SK-N-SH treated with all-trans-retinoic acid at 6 μM for 48 hours (cell line): ENCODE measurements at regions not wholly inside any gene's neighbourhood (a gene's known extent, or its start where the extent isn't known, plus 50 kb on each side); places are given as distances from the start of the nearest gene placed in this dataset.
"Not testable (repeated sequence)": the region's sequence is repeated elsewhere in the genome, so short reads cannot be mapped to it uniquely, and the experiment has no call there.

Experiments used
- ATAC-seq: fragments of 200-7000 bp; cut with Tn5 transposase; 3 replicates; pipeline ENCODE4 v1.9.1; 2020; ENCODE audit warnings: mild to moderate bottlenecking, moderate library complexity
- ARNTL ChIP-seq: fragments of 450-650 bp; formaldehyde crosslinking; IDR thresholded peaks from 2 replicates; pipeline ENCODE4 v1.5.0; 2020; ENCODE audit warnings: low read depth, mild to moderate bottlenecking, moderate library complexity, borderline replicate concordance
- BACH2 ChIP-seq: fragments of 250-450 bp; sonication (Bioruptor Pico); IDR thresholded peaks from 2 replicates; pipeline ENCODE4 v1.9.0; 2021; ENCODE audit warnings: mild to moderate bottlenecking, borderline replicate concordance
- CREB5 ChIP-seq: fragments of 250-450 bp; sonication (Bioruptor Pico); IDR thresholded peaks from 2 replicates; pipeline ENCODE4 v1.5.1; 2020; ENCODE audit warnings: low read depth, mild to moderate bottlenecking, moderate library complexity
- CSRNP3 ChIP-seq: fragments of 250-450 bp; sonication (Bioruptor Pico); IDR thresholded peaks from 2 replicates; pipeline ENCODE4 v1.5.1; 2021; ENCODE audit warnings: mild to moderate bottlenecking, moderate library complexity
- ESRRG ChIP-seq: fragments of 250-450 bp; sonication (Bioruptor Pico); IDR thresholded peaks from 2 replicates; pipeline ENCODE4 v1.6.1; 2021; ENCODE audit warnings: mild to moderate bottlenecking
- GLIS3 ChIP-seq: fragments of 250-450 bp; sonication (Bioruptor Pico); IDR thresholded peaks from 2 replicates; pipeline ENCODE4 v1.5.0; 2020; ENCODE audit warnings: mild to moderate bottlenecking, moderate library complexity
- ISL1 ChIP-seq: fragments of 250-450 bp; sonication (Bioruptor Pico); IDR thresholded peaks from 2 replicates; pipeline ENCODE4 v2.1.2; 2022; ENCODE audit warnings: mild to moderate bottlenecking, moderate library complexity
- OSR1 ChIP-seq: fragments of 250-450 bp; sonication (Bioruptor Pico); IDR thresholded peaks from 2 replicates; pipeline ENCODE4 v1.8.0; 2022; ENCODE audit warnings: moderate library complexity, mild to moderate bottlenecking, inconsistent platforms
- POU6F1 ChIP-seq: fragments of 250-450 bp; sonication (Bioruptor Pico); IDR thresholded peaks from 2 replicates; pipeline ENCODE4 v1.8.0; 2021; ENCODE audit warnings: low read depth, mild to moderate bottlenecking, moderate library complexity, borderline replicate concordance
- PPARA ChIP-seq: fragments of 250-450 bp; sonication (Bioruptor Pico); IDR thresholded peaks from 2 replicates; pipeline ENCODE4 v1.5.0; 2020; ENCODE audit warnings: mild to moderate bottlenecking, borderline replicate concordance
- RARB ChIP-seq: fragments of 250-450 bp; sonication (Bioruptor Pico); IDR thresholded peaks from 2 replicates; pipeline ENCODE4 v1.8.0; 2021; ENCODE audit warnings: mild to moderate bottlenecking, moderate library complexity
- SNAI2 ChIP-seq: fragments of 250-450 bp; sonication (Bioruptor Pico); IDR thresholded peaks from 2 replicates; pipeline ENCODE4 v1.5.0; 2020; ENCODE audit warnings: mild to moderate bottlenecking, moderate library complexity
- TCF4 ChIP-seq: fragments of 250-450 bp; sonication (Bioruptor Pico); IDR thresholded peaks from 2 replicates; pipeline ENCODE4 v1.8.0; 2021; ENCODE audit warnings: mild to moderate bottlenecking, moderate library complexity, borderline replicate concordance
- TOX ChIP-seq: fragments of 250-450 bp; sonication (Bioruptor Pico); IDR thresholded peaks from 2 replicates; pipeline ENCODE4 v1.8.0; 2021; ENCODE audit warnings: mild to moderate bottlenecking, moderate library complexity, borderline replicate concordance
- TSHZ2 ChIP-seq: fragments of 250-450 bp; sonication (Bioruptor Pico); IDR thresholded peaks from 2 replicates; pipeline ENCODE4 v1.5.0; 2020; ENCODE audit warnings: mild to moderate bottlenecking, moderate library complexity
- ZC3H10 ChIP-seq: fragments of 250-450 bp; sonication (Bioruptor Pico); IDR thresholded peaks from 2 replicates; pipeline ENCODE4 v1.5.1; 2021; ENCODE audit warnings: mild to moderate bottlenecking, moderate library complexity
- ZFP3 ChIP-seq: fragments of 250-450 bp; sonication (Bioruptor Pico); IDR thresholded peaks from 2 replicates; pipeline ENCODE4 v1.5.0; 2020; ENCODE audit warnings: mild to moderate bottlenecking, moderate library complexity
- ZFP30 ChIP-seq: fragments of 450-650 bp; formaldehyde crosslinking; IDR thresholded peaks from 2 replicates; pipeline ENCODE4 v1.5.0; 2022; ENCODE audit warnings: mild to moderate bottlenecking, moderate library complexity
- ZNF565 ChIP-seq: fragments of 450-650 bp; formaldehyde crosslinking; conservative IDR thresholded peaks from 2 replicates; pipeline ENCODE4 v1.5.0; 2020; ENCODE audit warnings: low read depth, mild to moderate bottlenecking, moderate library complexity
- ZNF70 ChIP-seq: fragments of 450-650 bp; formaldehyde crosslinking; IDR thresholded peaks from 2 replicates; pipeline ENCODE4 v1.5.0; 2020; ENCODE audit warnings: mild to moderate bottlenecking, moderate library complexity
- ZNF8 ChIP-seq: fragments of 450-650 bp; formaldehyde crosslinking; IDR thresholded peaks from 2 replicates; pipeline ENCODE4 v1.5.0; 2020; ENCODE audit warnings: mild to moderate bottlenecking, moderate library complexity

- TF ChIP-seq CSRNP3 (no peak), TCF4 (CRISPR knock-in tag) (no peak), POU6F1 (CRISPR knock-in tag) (no peak), ARNTL (CRISPR knock-in tag) (no peak), SNAI2 (CRISPR knock-in tag) (no peak), ZFP30 (no peak), RARB (CRISPR knock-in tag) (no peak), TSHZ2 (no peak), CREB5 (CRISPR knock-in tag) (no peak), ZC3H10 (CRISPR knock-in tag) (no peak), TOX (CRISPR knock-in tag) (no peak), PPARA (CRISPR knock-in tag) (no peak), OSR1 (no peak), ESRRG (CRISPR knock-in tag) (no peak)
- ATAC-seq: no peak
Observed at GRCh38 chr3:145489011-145489410, 672.0 kb downstream of the PLOD2 start.

GRCh38 chr3:145490088-145491048, 670.6 kb downstream of the PLOD2 start:
- TF ChIP-seq GLIS3 (CRISPR knock-in tag): no peak
- ATAC-seq: no peak

GRCh38 chr3:145492456-145492855, 668.5 kb downstream of the PLOD2 start:
- TF ChIP-seq CSRNP3 (no peak), ESRRG (CRISPR knock-in tag) (no peak), TOX (CRISPR knock-in tag) (no peak), CREB5 (CRISPR knock-in tag) (no peak), BACH2 (no peak), ISL1 (CRISPR knock-in tag) (no peak), RARB (CRISPR knock-in tag) (no peak), TCF4 (CRISPR knock-in tag) (no peak), ZC3H10 (CRISPR knock-in tag) (no peak), ZNF8 (CRISPR knock-in tag) (no peak), ZNF70 (CRISPR knock-in tag) (no peak), ARNTL (CRISPR knock-in tag) (no peak), ZFP3 (CRISPR knock-in tag) (no peak), ZNF565 (no peak)
- no peak for ATAC-seq

- not testable (repeated sequence) for ATAC-seq
Observed at GRCh38 chr3:145517416-145517815, 643.6 kb downstream of the PLOD2 start.
